GM12878 (cell line): ENCODE measurements at regions not wholly inside any gene's neighbourhood (a gene's known extent, or its start where the extent isn't known, plus 50 kb on each side); places are given as distances from the start of the nearest gene placed in this dataset.

Experiments used
- ATAC-seq: fragments of 200-7000 bp; cut with Tn5 transposase; 3 replicates; pipeline ENCODE4 v1.9.1; 2020; ENCODE audit warnings: mild to moderate bottlenecking, moderate library complexity
- BruUV-seq: library from RNA; stranded (reverse); fragments of 400-500 nt; replicated peaks from 2 replicates; lab custom pipeline; 2021; lab: Mats Ljungman, UMichigan
- CTCF ChIA-PET: fragments of 300-600 bp; sonication (Branson Sonifier 250); formaldehyde crosslinking; extraction: SDS; loops from one replicate; lab custom pipeline; 2021; ENCODE audit warnings: inconsistent platforms; lab: Yijun Ruan, JAX
- POLR2A ChIA-PET: fragments of 350-600 bp; formaldehyde crosslinking; extraction: SDS; loops from one replicate; lab custom pipeline; 2021; ENCODE audit warnings: inconsistent platforms; lab: Charles Lee
- RAD21 ChIA-PET: fragments of 300-600 bp; sonication (Branson Sonifier 250); formaldehyde crosslinking; loops from one replicate; lab custom pipeline; 2023; ENCODE audit warnings: antibody characterized with exemption; ENCODE audit not compliant: unreplicated experiment; lab: Charles Lee
- SMC1A ChIA-PET: fragments of 300-600 bp; sonication (Branson Sonifier 250); formaldehyde crosslinking; loops from one replicate; lab custom pipeline; 2023; ENCODE audit not compliant: unreplicated experiment, uncharacterized antibody; lab: Charles Lee
- DNase-seq: peaks from one replicate; pipeline ENCODE4 v3.0.0-alpha.2; 2011; ENCODE audit warnings: low read depth, low spot score
- FAIRE-seq: peaks from 3 replicates; lab custom pipeline; 2011; peaks lifted over from hg19 to GRCh38; lab: Jason Lieb, UNC
- H2AFZ ChIP-seq: 2 replicates; pipeline ENCODE4 v1.6.0; 2011; ENCODE audit warnings: low read depth, low read length, control low read depth; ENCODE audit not compliant: control insufficient read depth
- H3K27ac ChIP-seq: 2 replicates; pipeline ENCODE4 v1.5.1; 2011; ENCODE audit warnings: control low read depth; ENCODE audit not compliant: control insufficient read depth, insufficient read depth
- H3K27me3 ChIP-seq, 2 experiments: replicated peaks in 1 of 2; 2 replicates each; pipeline versions ENCODE4 v1.6.0 to v1.6.1; 2011; ENCODE audit warnings: low read length in 1 of 2; ENCODE audit not compliant: control insufficient read depth in 2 of 2, insufficient read depth in 2 of 2
- H3K36me3 ChIP-seq, 2 experiments: 2 replicates each; pipeline ENCODE4 v1.5.1; 2011; ENCODE audit warnings: low read length in 1 of 2; ENCODE audit not compliant: control insufficient read depth in 2 of 2, insufficient read depth in 2 of 2
- H3K4me1 ChIP-seq: 2 replicates; pipeline ENCODE4 v1.6.1; 2011; ENCODE audit warnings: mild to moderate bottlenecking, low read length, moderate library complexity, mixed read lengths; ENCODE audit not compliant: control insufficient read depth, insufficient read depth
- H3K4me2 ChIP-seq: 2 replicates; pipeline ENCODE4 v1.6.0; 2011; ENCODE audit warnings: control low read depth; ENCODE audit not compliant: control insufficient read depth, insufficient read depth
- H3K4me3 ChIP-seq: fragments of 200-600 bp; sonication (generic); 2 replicates; pipeline ENCODE4 v1.5.1; 2016
- H3K79me2 ChIP-seq: 2 replicates; pipeline ENCODE4 v1.6.0; 2011; ENCODE audit warnings: low read length; ENCODE audit not compliant: control insufficient read depth, insufficient read depth
- H3K9ac ChIP-seq: 2 replicates; pipeline ENCODE4 v1.8.0; 2011; ENCODE audit warnings: low read length, control low read depth, mixed read lengths; ENCODE audit not compliant: control insufficient read depth, insufficient read depth
- H3K9me3 ChIP-seq: replicated peaks from 3 replicates; pipeline ENCODE4 v1.5.1; 2011; ENCODE audit warnings: mild to moderate bottlenecking, low read length; ENCODE audit not compliant: control insufficient read depth, insufficient read depth
- H4K20me1 ChIP-seq: 2 replicates; pipeline ENCODE4 v1.6.0; 2011; ENCODE audit not compliant: control insufficient read depth, insufficient read depth
- CREM ChIP-seq: IDR thresholded peaks from 2 replicates; pipeline ENCODE4 v1.6.1; 2014; ENCODE audit warnings: antibody characterized with exemption, low read depth
- NFIC ChIP-seq: IDR thresholded peaks from 2 replicates; pipeline ENCODE4 v1.6.1; 2012; ENCODE audit warnings: low read depth, mild to moderate bottlenecking, inconsistent platforms, low read length, moderate library complexity
- PRDM15 ChIP-seq: fragments of 450-650 bp; formaldehyde crosslinking; IDR thresholded peaks from 2 replicates; pipeline ENCODE4 v1.4.0; 2020; ENCODE audit warnings: mild to moderate bottlenecking, moderate library complexity
- RBBP5 ChIP-seq: fragments of 200-600 bp; sonication (generic); conservative IDR thresholded peaks from 2 replicates; pipeline ENCODE4 v1.6.1; 2016
- WGBS: methylation state at CpG from one replicate; pipeline ENCODE4 v1.1.6; 2016; ENCODE audit warnings: low lambda C conversion rate; ENCODE audit not compliant: insufficient replicate concordance, insufficient coverage; ENCODE audit errors: missing lambda C conversion rate; 5-methylcytosine and 5-hydroxymethylcytosine counted together
- in situ Hi-C: fragments of 300-500 bp; cut with MboI; formaldehyde crosslinking; loops from 9 replicates; pipeline ENCODE4 v1.14.3; 2018; ENCODE audit warnings: mixed read lengths
- intact Hi-C: fragments of 100-400 bp; cut with micrococcal nuclease; formaldehyde crosslinking; loops from one replicate; pipeline ENCODE4 v1.14.2; 2022; ENCODE audit not compliant: unreplicated experiment
- TF ChIP-seq, protein P1 (sequence below): fragments of 450-650 bp; IDR thresholded peaks from 2 replicates; pipeline ENCODE4 v1.6.1; 2017; ENCODE audit warnings: mild to moderate bottlenecking, moderate library complexity
- TF ChIP-seq, protein P2 (sequence below): fragments of 450-650 bp; formaldehyde crosslinking; IDR thresholded peaks from 2 replicates; pipeline ENCODE4 v1.4.0; 2022; ENCODE audit warnings: mild to moderate bottlenecking, moderate library complexity
- TF ChIP-seq, protein P3 (sequence below): IDR thresholded peaks from 2 replicates; pipeline ENCODE4 v1.6.1; 2012; ENCODE audit warnings: mild to moderate bottlenecking, low read depth, low read length

DNA sequence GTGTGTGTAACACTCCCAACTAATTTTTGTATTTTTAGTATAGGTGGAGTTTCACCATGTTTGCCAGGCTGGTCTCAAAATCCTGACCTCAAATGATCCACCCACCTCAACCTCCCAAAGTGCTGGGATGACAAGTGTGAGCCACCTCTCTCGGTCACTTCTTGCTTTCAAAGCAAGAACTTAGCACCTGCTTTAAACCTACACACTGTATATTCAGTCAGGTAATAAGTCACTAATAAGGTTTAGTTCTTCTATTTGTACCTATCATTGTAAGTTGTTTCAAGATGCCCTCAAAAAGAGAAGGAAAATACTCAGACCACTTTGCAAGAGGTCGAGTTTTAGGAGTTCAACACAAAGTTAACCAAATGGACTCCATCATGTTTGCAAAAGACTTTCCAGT is 431.3 kb downstream of the MRPL39 start (continued):
- TF ChIP-seq NFIC, result no peak

DNA sequence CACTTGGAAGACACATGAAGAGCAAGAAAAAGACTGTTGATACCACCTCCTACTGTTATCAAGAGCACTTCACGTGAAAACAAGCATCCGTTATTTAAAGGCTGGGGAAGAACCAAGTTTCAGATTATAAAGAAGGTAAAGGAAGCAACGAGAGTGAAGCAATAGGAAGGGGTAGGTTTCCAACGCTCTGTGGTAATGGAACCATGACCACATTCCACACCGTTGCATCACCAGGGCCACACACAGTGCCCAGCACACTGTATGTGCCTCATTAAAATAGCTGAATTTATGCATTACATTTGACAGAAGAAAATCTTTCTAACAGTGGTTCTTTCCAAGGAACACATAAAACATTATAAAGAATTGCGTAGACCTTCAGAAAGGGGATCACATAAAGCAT is 435.8 kb downstream of the MRPL39 start:
- DNase-seq, result no peak
- intact Hi-C loops (loop anchor here (10.0 kb wide), 2 partner anchors 213 to 393 kb away; no protein-coding TSS in a partner anchor), in situ Hi-C loops (loop anchor here (10.0 kb wide), 1 partner anchor 277 kb away; no protein-coding TSS in a partner anchor)
- ChIA-PET CTCF (no interaction called here), POLR2A (no interaction called here), RAD21 (no interaction called here), SMC1A (interaction anchor here (0.9 to 1.4 kb wide), 2 partner anchors 8 to 142 kb away, joined by 3 read pairs; no protein-coding TSS in a partner anchor)
- Histone ChIP-seq H4K20me1 (no peaks in the 10 kb centered on the region), H3K79me2 (no peaks in the 10 kb centered on the region), H3K4me1 (peaks cover 4% of the 10 kb centered on the region; the same call in 1 of the 2 replicates), H2AFZ (no peak overlapping the region), H3K9ac (no peak overlapping the region), H3K4me3 (no peak overlapping the region), H3K9me3 (peaks cover 5% of the 10 kb centered on the region), H3K27ac (no peak overlapping the region), H3K36me3 (no peaks in the 10 kb centered on the region), H3K4me2 (no peak overlapping the region), H3K27me3 (no peaks in the 10 kb centered on the region)
- no peak for ATAC-seq
- no peak for FAIRE-seq
- 68% methylated on average over 6 of the region's 6 CpGs for WGBS
- no TSS peak for BruUV-seq
- TF ChIP-seq RBBP5, result no peak
- TF ChIP-seq PRDM15 (CRISPR knock-in tag), result no peak
- TF ChIP-seq, protein P1, sequence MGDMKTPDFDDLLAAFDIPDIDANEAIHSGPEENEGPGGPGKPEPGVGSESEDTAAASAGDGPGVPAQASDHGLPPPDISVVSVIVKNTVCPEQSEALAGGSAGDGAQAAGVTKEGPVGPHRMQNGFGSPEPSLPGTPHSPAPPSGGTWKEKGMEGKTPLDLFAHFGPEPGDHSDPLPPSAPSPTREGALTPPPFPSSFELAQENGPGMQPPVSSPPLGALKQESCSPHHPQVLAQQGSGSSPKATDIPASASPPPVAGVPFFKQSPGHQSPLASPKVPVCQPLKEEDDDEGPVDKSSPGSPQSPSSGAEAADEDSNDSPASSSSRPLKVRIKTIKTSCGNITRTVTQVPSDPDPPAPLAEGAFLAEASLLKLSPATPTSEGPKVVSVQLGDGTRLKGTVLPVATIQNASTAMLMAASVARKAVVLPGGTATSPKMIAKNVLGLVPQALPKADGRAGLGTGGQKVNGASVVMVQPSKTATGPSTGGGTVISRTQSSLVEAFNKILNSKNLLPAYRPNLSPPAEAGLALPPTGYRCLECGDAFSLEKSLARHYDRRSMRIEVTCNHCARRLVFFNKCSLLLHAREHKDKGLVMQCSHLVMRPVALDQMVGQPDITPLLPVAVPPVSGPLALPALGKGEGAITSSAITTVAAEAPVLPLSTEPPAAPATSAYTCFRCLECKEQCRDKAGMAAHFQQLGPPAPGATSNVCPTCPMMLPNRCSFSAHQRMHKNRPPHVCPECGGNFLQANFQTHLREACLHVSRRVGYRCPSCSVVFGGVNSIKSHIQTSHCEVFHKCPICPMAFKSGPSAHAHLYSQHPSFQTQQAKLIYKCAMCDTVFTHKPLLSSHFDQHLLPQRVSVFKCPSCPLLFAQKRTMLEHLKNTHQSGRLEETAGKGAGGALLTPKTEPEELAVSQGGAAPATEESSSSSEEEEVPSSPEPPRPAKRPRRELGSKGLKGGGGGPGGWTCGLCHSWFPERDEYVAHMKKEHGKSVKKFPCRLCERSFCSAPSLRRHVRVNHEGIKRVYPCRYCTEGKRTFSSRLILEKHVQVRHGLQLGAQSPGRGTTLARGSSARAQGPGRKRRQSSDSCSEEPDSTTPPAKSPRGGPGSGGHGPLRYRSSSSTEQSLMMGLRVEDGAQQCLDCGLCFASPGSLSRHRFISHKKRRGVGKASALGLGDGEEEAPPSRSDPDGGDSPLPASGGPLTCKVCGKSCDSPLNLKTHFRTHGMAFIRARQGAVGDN, result no peak
- TF ChIP-seq, protein P2, sequence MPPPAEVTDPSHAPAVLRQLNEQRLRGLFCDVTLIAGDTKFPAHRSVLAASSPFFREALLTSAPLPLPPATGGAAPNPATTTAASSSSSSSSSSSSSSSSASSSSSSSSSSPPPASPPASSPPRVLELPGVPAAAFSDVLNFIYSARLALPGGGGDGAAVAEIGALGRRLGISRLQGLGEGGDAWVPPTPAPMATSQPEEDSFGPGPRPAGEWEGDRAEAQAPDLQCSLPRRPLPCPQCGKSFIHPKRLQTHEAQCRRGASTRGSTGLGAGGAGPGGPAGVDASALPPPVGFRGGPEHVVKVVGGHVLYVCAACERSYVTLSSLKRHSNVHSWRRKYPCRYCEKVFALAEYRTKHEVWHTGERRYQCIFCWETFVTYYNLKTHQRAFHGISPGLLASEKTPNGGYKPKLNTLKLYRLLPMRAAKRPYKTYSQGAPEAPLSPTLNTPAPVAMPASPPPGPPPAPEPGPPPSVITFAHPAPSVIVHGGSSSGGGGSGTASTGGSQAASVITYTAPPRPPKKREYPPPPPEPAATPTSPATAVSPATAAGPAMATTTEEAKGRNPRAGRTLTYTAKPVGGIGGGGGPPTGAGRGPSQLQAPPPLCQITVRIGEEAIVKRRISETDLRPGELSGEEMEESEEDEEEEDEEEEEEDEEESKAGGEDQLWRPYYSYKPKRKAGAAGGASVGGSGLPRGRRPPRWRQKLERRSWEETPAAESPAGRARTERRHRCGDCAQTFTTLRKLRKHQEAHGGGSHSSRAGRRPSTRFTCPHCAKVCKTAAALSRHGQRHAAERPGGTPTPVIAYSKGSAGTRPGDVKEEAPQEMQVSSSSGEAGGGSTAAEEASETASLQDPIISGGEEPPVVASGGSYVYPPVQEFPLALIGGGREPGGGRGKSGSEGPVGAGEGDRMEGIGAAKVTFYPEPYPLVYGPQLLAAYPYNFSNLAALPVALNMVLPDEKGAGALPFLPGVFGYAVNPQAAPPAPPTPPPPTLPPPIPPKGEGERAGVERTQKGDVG (CRISPR knock-in tag), result no peak
- TF ChIP-seq, protein P3, sequence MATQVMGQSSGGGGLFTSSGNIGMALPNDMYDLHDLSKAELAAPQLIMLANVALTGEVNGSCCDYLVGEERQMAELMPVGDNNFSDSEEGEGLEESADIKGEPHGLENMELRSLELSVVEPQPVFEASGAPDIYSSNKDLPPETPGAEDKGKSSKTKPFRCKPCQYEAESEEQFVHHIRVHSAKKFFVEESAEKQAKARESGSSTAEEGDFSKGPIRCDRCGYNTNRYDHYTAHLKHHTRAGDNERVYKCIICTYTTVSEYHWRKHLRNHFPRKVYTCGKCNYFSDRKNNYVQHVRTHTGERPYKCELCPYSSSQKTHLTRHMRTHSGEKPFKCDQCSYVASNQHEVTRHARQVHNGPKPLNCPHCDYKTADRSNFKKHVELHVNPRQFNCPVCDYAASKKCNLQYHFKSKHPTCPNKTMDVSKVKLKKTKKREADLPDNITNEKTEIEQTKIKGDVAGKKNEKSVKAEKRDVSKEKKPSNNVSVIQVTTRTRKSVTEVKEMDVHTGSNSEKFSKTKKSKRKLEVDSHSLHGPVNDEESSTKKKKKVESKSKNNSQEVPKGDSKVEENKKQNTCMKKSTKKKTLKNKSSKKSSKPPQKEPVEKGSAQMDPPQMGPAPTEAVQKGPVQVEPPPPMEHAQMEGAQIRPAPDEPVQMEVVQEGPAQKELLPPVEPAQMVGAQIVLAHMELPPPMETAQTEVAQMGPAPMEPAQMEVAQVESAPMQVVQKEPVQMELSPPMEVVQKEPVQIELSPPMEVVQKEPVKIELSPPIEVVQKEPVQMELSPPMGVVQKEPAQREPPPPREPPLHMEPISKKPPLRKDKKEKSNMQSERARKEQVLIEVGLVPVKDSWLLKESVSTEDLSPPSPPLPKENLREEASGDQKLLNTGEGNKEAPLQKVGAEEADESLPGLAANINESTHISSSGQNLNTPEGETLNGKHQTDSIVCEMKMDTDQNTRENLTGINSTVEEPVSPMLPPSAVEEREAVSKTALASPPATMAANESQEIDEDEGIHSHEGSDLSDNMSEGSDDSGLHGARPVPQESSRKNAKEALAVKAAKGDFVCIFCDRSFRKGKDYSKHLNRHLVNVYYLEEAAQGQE, result no peak
- no peak for TF ChIP-seq CREM
- TF ChIP-seq NFIC, result no peak
